NCI-H748 treated with DMSO at 0.1 percent for 48 hours (cell line): ENCODE measurements at regions not wholly inside any gene's neighbourhood (a gene's known extent, or its start where the extent isn't known, plus 50 kb on each side); places are given as distances from the start of the nearest gene placed in this dataset.
"Not testable (repeated sequence)": the region's sequence is repeated elsewhere in the genome, so short reads cannot be mapped to it uniquely, and the experiment has no call there.

Experiments used
- DNase-seq: peaks from one replicate; lab custom pipeline; 2025; lab: John Stamatoyannopoulos, UW

GRCh38 chr13:73336773-73337172 is 278.0 kb downstream of the KLF5 start:
- DNase-seq, result no peak

DNA sequence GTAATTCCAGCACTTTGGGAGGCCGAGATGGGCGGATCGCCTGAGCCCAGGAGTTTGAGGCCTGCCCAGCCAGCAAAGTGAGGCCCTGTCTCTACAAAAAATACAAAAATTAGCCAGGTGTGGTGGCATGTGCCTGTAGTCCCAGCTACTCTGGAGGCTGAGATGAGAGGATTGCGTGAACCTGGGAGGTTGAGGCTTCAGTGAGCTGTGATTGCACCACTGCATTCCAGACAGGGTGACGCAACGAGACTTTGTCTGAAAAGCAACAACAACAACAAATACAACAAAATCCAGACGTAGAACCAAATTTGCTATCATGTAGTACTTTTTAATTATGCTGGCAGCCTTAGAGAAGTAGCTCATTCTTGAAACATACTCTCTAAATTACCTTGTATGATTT is 277.1 kb downstream of the KLF5 start:
- DNase-seq, result no peak

DNA sequence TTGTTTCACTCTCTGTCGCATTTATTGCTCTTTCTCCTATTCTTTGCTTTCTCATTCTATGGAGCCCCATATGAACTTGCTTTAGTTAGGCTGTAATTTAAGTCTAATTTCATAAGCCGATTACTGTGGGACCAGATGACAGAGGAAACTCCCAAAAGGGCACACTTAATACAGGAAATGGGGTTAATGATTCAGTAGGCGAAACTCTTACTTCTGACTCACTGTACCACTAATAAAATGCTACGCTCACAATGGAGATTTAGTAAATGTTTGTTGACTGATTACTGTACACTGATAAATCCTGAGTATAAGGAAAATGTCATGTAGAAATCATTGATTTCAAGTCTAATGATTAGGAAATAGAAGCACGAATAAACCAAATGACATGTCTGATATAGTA is 276.4 kb downstream of the KLF5 start:
- no peak for DNase-seq

DNA sequence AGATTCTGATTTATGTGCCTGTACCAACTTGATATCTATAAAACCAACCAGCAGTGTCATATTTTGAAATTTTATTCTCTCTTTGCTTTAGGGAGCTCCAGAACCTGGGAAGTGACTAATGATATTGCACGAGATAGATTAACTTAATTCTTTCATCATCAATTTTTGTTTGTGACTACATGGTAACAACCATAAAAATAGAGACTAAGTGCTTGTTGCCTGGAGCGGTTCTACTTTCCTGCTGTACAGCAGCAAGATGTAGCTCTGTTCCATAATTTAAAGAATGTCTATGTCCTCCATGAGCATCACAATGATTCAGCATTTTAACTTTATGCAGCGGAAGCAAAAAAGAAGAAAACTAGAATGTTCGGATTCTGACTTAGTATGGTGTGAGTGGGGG is 275.6 kb downstream of the KLF5 start:
- DNase-seq, result no peak

GRCh38 chr13:73331556-73331955 is 272.8 kb downstream of the KLF5 start:
- no peak for DNase-seq

GRCh38 chr13:73329355-73329754 is 270.6 kb downstream of the KLF5 start:
- no peak for DNase-seq

- no peak for DNase-seq
Measured at GRCh38 chr13:73327579-73327978, 268.8 kb downstream of the KLF5 start.

- DNase-seq, result no peak
Measured at GRCh38 chr13:73325723-73326558, 267.1 kb downstream of the KLF5 start.

DNA sequence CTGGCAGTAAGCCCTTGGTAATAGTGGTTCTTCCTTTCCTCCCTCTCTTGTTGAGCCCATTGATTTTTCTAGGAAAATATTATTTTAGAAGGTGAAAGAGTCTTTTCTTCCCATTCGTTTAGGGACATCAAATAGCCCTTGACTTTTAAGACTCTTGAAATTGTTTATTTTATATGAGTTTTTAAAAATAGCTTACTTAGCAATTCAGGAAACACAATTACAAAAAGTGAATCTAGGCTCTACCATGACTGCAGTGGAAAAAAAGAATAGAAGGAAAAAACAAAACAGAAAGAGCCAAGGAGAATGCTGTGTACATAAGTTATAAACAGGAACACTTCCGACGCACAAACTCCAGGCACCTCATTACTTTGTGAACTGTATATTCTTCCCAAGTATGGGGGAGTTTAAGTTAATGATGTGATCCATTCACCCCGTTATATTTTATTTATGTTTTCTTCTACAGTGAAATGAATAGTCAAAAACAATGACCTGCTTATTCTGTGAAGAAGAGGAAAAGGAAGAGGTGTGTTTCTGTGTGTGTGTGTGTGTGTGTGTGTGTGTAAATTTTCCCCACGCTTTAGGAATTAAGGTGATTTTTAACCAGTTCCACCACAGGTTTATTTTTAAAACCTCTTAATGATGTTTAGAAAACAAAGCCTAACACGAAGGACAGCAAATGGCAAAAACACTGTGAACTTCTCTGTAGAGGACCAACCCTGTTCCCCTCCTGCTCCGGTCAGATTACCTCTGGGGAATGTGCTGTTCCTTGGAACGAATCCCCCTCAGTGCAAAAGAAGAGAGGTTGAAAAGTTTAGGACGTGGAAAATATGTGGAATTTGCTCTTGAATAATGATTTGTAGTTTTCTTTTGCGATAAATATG is 266.3 kb downstream of the KLF5 start:
- DNase-seq, result no peak

DNA sequence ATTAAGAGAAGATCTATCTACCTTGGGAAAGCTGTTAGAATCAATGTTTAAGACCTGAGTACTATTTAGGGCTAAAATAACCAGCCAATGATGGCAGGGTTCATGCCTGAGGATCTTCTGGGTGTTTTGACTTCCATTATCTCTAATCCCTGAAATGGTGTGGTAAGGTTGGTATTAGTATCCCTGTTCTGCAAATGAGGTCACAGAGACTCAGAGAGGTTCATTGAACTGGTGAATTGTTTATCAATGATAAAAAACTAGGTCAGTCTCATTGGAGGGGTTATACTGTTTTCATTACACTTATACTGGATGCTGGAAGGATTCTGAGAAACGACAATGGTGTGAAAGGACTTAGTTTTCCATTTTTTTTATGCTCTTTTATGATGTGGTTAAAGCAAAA is 264.8 kb downstream of the KLF5 start:
- no peak for DNase-seq

DNA sequence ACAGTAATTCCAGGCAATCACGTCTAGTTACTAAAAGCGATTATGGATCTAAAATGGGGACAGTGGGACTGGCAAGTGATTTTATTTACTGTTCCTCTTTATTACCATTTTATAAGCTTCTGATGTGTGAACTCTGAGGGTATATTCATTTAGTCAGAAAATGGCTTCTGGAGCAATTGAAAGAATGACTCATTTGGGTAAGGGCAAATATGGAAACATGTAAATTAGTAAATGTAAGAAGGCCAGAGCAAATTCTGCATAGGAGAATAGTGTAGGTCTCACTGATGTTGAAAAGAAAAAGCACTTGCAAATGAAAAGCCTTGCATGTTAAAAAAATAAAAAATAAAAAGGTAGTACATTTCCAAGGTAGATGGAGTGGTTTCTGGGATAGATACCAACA is 262.2 kb downstream of the KLF5 start:
- DNase-seq, result no peak

- DNase-seq, result no peak
Measured at GRCh38 chr13:73317140-73317539, 258.3 kb downstream of the KLF5 start.

GRCh38 chr13:73310366-73310765 is 251.6 kb downstream of the KLF5 start:
- no peak for DNase-seq

DNA sequence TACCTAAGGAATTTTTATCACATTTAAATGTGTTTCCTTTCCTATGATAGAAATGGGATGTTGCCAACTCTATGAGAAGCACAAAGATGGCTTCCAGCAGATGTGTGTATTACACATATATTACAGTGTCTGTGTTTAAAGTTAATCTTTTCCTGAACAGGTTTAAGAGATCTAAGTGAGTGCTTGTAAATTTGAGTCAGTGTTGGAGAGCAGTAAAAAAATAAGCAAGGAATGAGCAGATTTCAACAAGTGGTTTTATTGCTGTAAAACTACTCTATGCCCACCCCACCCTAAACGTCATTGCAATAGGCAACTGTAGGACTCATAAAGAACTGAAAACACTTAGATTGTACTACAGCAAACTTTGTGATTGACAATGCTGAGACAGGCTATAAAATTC is 248.7 kb downstream of the KLF5 start:
- no peak for DNase-seq

GRCh38 chr13:73306688-73307087 is 247.9 kb downstream of the KLF5 start:
- no peak for DNase-seq

DNA sequence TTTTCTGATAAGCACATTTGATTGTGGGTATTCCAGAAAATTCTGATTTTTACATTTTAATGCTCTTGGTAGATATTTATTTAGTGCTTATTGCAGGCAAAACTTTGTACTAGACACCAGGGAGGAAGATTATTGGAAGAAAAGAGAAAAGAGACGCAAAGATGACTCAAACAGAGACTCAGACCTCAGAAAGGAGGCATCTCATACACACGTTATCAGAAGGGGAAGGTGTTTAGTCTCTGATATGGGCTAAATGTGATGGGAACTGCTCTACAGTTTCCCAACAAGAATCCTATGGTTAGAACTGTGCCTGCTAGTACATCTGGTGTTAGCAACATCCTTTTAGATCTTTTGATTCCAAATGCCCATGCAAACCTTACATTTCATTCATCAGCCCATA is 245.6 kb downstream of the KLF5 start:
- DNase-seq, result no peak

GRCh38 chr13:73303851-73304250 is 245.0 kb downstream of the KLF5 start:
- DNase-seq, result no peak

DNA sequence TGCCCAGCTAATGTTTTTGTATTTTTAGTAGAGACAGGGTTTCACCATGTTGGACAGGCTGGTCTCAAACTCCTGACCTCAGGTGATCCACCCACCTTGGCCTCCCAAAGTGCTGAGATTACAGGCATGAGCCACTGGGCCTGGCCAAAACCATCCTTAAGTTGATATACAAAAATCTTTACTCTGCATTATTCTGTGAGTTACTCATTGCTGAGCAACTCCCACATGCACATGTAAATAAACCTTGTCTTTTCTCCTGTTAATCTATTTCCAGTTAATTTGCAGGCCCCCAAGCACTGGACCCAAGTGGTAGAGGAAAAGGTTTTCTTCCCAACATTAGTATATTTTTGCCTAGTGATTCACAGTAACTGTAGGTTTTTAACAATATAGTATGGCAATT is 242.8 kb downstream of the KLF5 start:
- DNase-seq, result not testable (repeated sequence)

- no peak for DNase-seq
Measured at GRCh38 chr13:73300718-73301425, 242.1 kb downstream of the KLF5 start.

DNA sequence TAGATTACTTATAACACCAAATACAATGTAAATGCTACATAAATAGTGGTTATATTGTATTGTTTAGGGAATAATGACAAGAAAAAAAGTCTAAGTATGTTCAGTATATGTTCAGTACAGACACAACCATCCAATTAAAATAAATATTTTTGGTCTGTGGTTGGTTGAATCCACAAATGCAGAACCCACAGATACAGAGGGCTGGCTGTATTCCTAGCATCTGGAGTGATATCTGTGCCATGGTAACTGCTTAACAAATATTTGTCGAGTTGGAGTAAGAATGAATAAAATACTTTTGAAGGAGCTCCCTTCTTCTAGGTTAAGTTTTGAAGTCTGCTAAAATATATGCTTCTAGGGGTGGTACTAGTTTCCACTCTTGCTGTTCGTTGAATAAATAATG is 241.0 kb downstream of the KLF5 start:
- no peak for DNase-seq

GRCh38 chr13:73293913-73294523 is 235.2 kb downstream of the KLF5 start:
- DNase-seq, result no peak

- no peak for DNase-seq
Measured at GRCh38 chr13:73292127-73292526, 233.3 kb downstream of the KLF5 start.
